ACC112 (cell line): ENCODE measurements at regions not wholly inside any gene's neighbourhood (a gene's known extent, or its start where the extent isn't known, plus 50 kb on each side); places are given as distances from the start of the nearest gene placed in this dataset.
"Not testable (repeated sequence)": the region's sequence is repeated elsewhere in the genome, so short reads cannot be mapped to it uniquely, and the experiment has no call there.

Source experiments
- H2AFZ ChIP-seq: fragments of 200-600 bp; sonication (generic); one replicate; pipeline ENCODE4 v1.6.0; 2017; ENCODE audit warnings: antibody characterized with exemption, low read length; ENCODE audit not compliant: unreplicated experiment
- H3K27ac ChIP-seq: fragments of 200-600 bp; sonication (generic); 2 replicates; pipeline ENCODE4 v1.5.1; 2014; ENCODE audit warnings: low read depth, mild to moderate bottlenecking, antibody characterized with exemption, low read length, moderate library complexity
- H3K27me3 ChIP-seq: fragments of 200-600 bp; sonication (generic); 2 replicates; pipeline ENCODE4 v1.6.1; 2014; ENCODE audit warnings: mild to moderate bottlenecking, antibody characterized with exemption, low read length, moderate library complexity, mixed read lengths; ENCODE audit not compliant: insufficient read depth
- H3K36me3 ChIP-seq: fragments of 200-600 bp; sonication (generic); 2 replicates; pipeline ENCODE4 v1.6.1; 2016; ENCODE audit warnings: mild to moderate bottlenecking, antibody characterized with exemption, low read length, moderate library complexity, mixed read lengths; ENCODE audit not compliant: insufficient read depth
- H3K4me1 ChIP-seq: fragments of 200-600 bp; sonication (generic); one replicate; pipeline ENCODE4 v1.6.1; 2016; ENCODE audit warnings: low read length, mixed read lengths; ENCODE audit not compliant: insufficient read depth, unreplicated experiment, control insufficient read depth
- H3K4me3 ChIP-seq: fragments of 200-600 bp; sonication (generic); 2 replicates; pipeline ENCODE4 v1.5.1; 2014; ENCODE audit warnings: mild to moderate bottlenecking, low read depth, low read length
- H3K79me2 ChIP-seq: fragments of 200-600 bp; sonication (generic); one replicate; pipeline ENCODE4 v1.6.0; 2016; ENCODE audit warnings: low read length; ENCODE audit not compliant: control insufficient read depth, unreplicated experiment, insufficient read depth

- Histone ChIP-seq H3K4me1 (no peaks in the 10 kb centered on the region), H3K27me3 (peaks cover 2% of the 10 kb centered on the region; the same call in 1 of the 2 replicates), H3K4me3 (no peak overlapping the region), H3K79me2 (no peaks in the 10 kb centered on the region), H3K27ac (no peak overlapping the region), H2AFZ (no peak overlapping the region), H3K36me3 (no peaks in the 10 kb centered on the region)
Measured at GRCh38 chr6:4243237-4243636, 107.9 kb upstream of the ECI2 start.

DNA sequence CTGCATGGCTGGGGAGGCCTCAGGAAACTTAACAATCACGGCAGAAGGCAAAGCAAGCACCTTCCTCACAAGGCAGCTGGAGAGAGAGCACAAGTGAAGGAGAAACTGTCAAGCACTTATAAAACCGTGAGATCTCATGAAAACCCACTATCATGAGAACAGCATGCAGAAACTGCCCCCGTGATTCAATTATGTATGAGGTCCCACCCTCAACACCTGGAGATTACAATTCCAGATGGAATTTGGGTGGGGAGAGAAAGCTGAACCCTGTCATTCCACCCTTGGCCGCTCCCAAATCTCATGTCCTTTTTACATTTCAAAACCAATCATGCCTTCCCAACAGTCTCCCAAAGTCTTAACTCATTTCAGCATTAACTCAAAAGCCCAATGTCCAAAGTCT, 107.2 kb upstream of the ECI2 start:
- H3K27ac ChIP-seq = no peak overlapping the region
- no peaks in the 10 kb centered on the region for H3K36me3 ChIP-seq
- H3K79me2 ChIP-seq = no peaks in the 10 kb centered on the region
- H2AFZ ChIP-seq = no peak overlapping the region
- peaks cover 8% of the 10 kb centered on the region; the same call in 1 of the 2 replicates for H3K27me3 ChIP-seq
- no peak overlapping the region for H3K4me3 ChIP-seq
- no peaks in the 10 kb centered on the region for H3K4me1 ChIP-seq

DNA sequence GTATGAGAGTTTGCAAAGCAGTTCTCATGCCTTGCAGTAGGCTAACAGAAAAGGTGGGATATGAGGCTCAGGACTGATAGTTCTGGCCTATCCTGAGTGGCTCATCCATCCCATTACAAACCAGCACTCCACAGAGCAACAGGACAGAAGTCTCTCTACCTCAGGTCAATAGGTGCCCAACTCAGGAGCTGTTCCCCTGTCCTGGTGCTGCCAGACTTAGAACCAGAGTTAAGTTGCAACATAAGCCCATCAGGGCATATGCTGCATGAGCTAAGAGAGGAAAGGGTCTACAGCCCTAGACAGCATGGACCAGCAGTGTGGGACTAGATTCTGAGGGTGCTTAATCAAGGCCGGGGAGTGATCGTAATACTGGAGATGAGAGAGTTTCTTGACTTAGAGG, 104.8 kb upstream of the ECI2 start:
- H3K79me2 ChIP-seq = no peaks in the 10 kb centered on the region
- no peak overlapping the region for H3K27ac ChIP-seq
- peaks cover 8% of the 10 kb centered on the region; the same call in 1 of the 2 replicates for H3K27me3 ChIP-seq
- H2AFZ ChIP-seq = no peak overlapping the region
- H3K36me3 ChIP-seq = no peaks in the 10 kb centered on the region
- H3K4me1 ChIP-seq = no peaks in the 10 kb centered on the region
- no peak overlapping the region for H3K4me3 ChIP-seq

DNA sequence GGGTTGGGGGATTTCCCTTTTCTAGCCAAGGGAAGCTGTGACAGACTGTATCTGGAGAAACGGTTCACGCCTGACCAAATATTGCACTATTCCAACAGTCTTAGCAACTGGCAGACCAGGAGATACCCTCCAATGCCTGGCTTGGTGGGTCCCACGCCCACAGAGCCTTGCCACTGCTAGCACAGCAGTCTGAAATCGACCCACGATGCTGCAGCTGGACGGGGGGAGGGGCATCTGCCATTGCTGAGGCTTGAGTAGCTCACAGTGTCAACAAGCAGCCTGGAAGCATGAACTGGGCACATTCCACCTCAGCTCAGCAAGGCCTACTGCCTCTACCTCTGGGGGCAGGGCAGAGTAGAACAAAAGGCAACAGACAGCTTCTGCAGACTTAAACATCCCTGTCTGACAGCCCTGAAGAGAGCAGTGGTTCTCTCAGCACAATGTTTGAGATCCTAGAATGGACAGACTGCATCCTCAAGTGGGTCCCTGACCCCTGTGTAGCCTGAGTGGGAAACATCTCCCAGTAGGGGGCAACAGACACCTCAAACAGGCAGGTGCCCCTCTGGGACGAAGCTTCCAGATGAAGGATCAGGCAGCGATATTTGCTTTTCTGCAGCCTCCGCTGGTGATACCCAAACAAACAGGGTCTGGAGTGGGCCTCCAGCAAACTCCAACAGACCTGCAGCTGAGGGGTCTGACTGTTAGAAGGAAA, 89.9 kb upstream of the ECI2 start:
- Histone ChIP-seq H3K4me3 (no peak overlapping the region), H3K4me1 (peaks cover 3% of the 10 kb centered on the region), H3K27ac (no peak overlapping the region), H2AFZ (no peak overlapping the region), H3K27me3 (peaks cover 13% of the 10 kb centered on the region; the same call in 1 of the 2 replicates), H3K79me2 (no peaks in the 10 kb centered on the region), H3K36me3 (no peaks in the 10 kb centered on the region)

GRCh38 chr6:4224067-4224978, 88.9 kb upstream of the ECI2 start:
- Histone ChIP-seq H3K36me3 (no peaks in the 10 kb centered on the region), H3K4me3 (no peak overlapping the region), H3K79me2 (no peaks in the 10 kb centered on the region), H3K4me1 (peaks cover 3% of the 10 kb centered on the region), H3K27me3 (peaks cover 3% of the 10 kb centered on the region; the same call in 1 of the 2 replicates), H3K27ac (no peak overlapping the region), H2AFZ (no peak overlapping the region)

DNA sequence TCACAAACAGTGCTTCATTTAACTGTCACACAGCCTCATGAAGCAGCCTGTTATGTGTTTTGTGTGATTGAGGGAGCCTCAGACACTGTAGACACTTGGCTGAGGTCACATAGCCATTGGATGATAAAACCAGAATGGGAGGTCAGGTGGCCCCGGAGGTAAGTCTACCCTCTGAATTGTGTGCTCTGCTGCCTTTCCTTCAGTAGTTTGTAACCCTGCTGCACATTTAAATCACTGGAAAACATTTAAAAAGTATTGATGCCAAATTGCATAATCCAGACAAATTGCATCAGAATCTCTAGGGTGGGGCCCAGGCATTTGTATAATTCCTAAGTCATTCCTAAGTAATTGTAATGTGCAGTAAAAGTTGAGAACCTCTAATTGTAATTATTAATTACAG, 85.2 kb upstream of the ECI2 start:
- Histone ChIP-seq H3K36me3 (no peaks in the 10 kb centered on the region), H3K4me1 (peaks cover 3% of the 10 kb centered on the region), H3K4me3 (no peak overlapping the region), H3K27me3 (0 out of 2 replicates have a peak, but pooled peaks cover 1% of the 10 kb centered on the region), H2AFZ (no peak overlapping the region), H3K79me2 (no peaks in the 10 kb centered on the region), H3K27ac (no peak overlapping the region)

GRCh38 chr6:4218619-4219317, 83.4 kb upstream of the ECI2 start:
- not testable (repeated sequence) for H3K4me1 ChIP-seq, H3K27me3 ChIP-seq, H3K4me3 ChIP-seq

DNA sequence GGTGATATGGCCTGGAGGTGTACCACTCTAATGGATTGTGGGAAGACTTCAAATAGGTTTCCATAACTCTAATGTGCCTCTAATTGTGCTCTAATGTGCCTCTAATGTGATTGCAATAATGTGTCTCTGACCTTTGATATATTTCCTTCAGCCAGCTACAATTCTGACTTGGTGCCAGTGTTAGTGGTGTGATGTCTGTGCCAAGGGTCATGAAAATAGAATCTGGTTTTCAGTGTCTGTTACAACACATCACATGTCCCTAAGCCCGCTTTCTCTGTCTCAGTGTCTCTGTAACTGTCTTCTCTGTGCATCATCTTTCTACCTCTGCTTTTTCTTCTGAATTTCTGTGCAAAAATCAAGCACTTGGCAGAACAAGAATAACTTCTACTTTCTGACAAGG, 77.2 kb upstream of the ECI2 start:
- no peak overlapping the region for H3K4me3 ChIP-seq
- H3K36me3 ChIP-seq = no peaks in the 10 kb centered on the region
- H3K27ac ChIP-seq = no peak overlapping the region
- 0 out of 2 replicates have a peak, but pooled peaks cover 3% of the 10 kb centered on the region for H3K27me3 ChIP-seq
- H3K79me2 ChIP-seq = no peaks in the 10 kb centered on the region
- H2AFZ ChIP-seq = no peak overlapping the region
- H3K4me1 ChIP-seq = no peaks in the 10 kb centered on the region

More at GRCh38 chr6:4218619-4219317, 83.4 kb upstream of the ECI2 start:
- not testable (repeated sequence) for H3K27ac ChIP-seq, H3K36me3 ChIP-seq, H3K79me2 ChIP-seq, H2AFZ ChIP-seq

GRCh38 chr6:4210629-4211419, 75.4 kb upstream of the ECI2 start:
- Histone ChIP-seq H3K36me3 (no peaks in the 10 kb centered on the region), H3K27ac (no peak overlapping the region), H3K4me3 (no peak overlapping the region), H3K4me1 (no peaks in the 10 kb centered on the region), H3K79me2 (no peaks in the 10 kb centered on the region), H2AFZ (no peak overlapping the region), H3K27me3 (0 out of 2 replicates have a peak, but pooled peaks cover 7% of the 10 kb centered on the region)

- Histone ChIP-seq H3K36me3 (no peaks in the 10 kb centered on the region), H3K4me1 (no peaks in the 10 kb centered on the region), H2AFZ (no peak overlapping the region), H3K27me3 (0 out of 2 replicates have a peak, but pooled peaks cover 9% of the 10 kb centered on the region), H3K4me3 (no peak overlapping the region), H3K27ac (no peak overlapping the region), H3K79me2 (no peaks in the 10 kb centered on the region)
Measured at GRCh38 chr6:4209196-4209595, 73.8 kb upstream of the ECI2 start.
